GM13976 (cell line): ENCODE measurements at regions not wholly inside any gene's neighbourhood (a gene's known extent, or its start where the extent isn't known, plus 50 kb on each side); places are given as distances from the start of the nearest gene placed in this dataset.

Experiments
- DNase-seq: peaks from one replicate; pipeline ENCODE4 v3.0.0; 2012; ENCODE audit warnings: low spot score
- CTCF ChIP-seq: IDR thresholded peaks from 2 replicates; pipeline ENCODE4 v1.5.1; 2012; ENCODE audit warnings: borderline replicate concordance, mild to moderate bottlenecking; ENCODE audit not compliant: insufficient read depth; ENCODE audit errors: extremely low read depth, missing control alignments, control extremely low read depth
- in situ Hi-C: fragments of 300-500 bp; cut with MboI; formaldehyde crosslinking; loops from one replicate; pipeline ENCODE4 v1.12.0; 2022; ENCODE audit warnings: low sequenced_read_pairs, mixed read lengths, inconsistent platforms; ENCODE audit not compliant: unreplicated experiment

GRCh38 chr2:137881711-137882110 is 82.6 kb upstream of the HNMT start:
- DNase-seq = no peak
- no peak for TF ChIP-seq CTCF
- in situ Hi-C loops = no loop called here

- in situ Hi-C loops = no loop called here
- no peak for DNase-seq
Measured at GRCh38 chr2:137886083-137886831, 78.0 kb upstream of the HNMT start.

DNA sequence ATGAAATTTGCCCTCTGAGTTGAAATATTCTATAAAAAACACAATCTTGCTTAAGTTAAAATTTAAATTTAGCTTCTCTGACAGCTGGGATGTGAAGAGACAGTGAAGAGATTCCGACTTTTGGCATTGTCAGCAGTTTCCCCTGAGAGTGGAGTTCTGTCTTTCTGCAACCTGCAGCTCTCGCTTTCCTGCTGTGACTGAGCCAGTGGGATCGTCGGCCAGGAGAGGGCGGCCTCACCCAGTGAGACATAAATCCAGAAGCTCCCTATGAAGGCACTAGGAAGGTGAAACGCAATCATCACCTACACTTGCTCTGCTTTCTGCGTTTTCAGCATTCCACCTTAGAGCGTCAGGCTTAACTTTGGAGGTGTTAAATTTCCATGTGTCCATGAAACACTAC is 75.4 kb upstream of the HNMT start:
- TF ChIP-seq CTCF = no peak
- in situ Hi-C loops = no loop called here
- no peak for DNase-seq

More at GRCh38 chr2:137886083-137886831, 78.0 kb upstream of the HNMT start:
- TF ChIP-seq CTCF = no peak

GRCh38 chr2:137892739-137893138 is 71.5 kb upstream of the HNMT start:
- no peak for TF ChIP-seq CTCF
- no peak for DNase-seq
- in situ Hi-C loops = no loop called here

- no peak for DNase-seq
- no peak for TF ChIP-seq CTCF
- in situ Hi-C loops = no loop called here
Measured at GRCh38 chr2:137893145-137893544, 71.1 kb upstream of the HNMT start.

GRCh38 chr2:137896467-137896866 is 67.8 kb upstream of the HNMT start:
- TF ChIP-seq CTCF = no peak
- in situ Hi-C loops = no loop called here
- no peak for DNase-seq
